ENCODE measurements at regions not wholly inside any gene's neighbourhood (a gene's known extent, or its start where the extent isn't known, plus 50 kb on each side); places are given as distances from the start of the nearest gene placed in this dataset.

DNA sequence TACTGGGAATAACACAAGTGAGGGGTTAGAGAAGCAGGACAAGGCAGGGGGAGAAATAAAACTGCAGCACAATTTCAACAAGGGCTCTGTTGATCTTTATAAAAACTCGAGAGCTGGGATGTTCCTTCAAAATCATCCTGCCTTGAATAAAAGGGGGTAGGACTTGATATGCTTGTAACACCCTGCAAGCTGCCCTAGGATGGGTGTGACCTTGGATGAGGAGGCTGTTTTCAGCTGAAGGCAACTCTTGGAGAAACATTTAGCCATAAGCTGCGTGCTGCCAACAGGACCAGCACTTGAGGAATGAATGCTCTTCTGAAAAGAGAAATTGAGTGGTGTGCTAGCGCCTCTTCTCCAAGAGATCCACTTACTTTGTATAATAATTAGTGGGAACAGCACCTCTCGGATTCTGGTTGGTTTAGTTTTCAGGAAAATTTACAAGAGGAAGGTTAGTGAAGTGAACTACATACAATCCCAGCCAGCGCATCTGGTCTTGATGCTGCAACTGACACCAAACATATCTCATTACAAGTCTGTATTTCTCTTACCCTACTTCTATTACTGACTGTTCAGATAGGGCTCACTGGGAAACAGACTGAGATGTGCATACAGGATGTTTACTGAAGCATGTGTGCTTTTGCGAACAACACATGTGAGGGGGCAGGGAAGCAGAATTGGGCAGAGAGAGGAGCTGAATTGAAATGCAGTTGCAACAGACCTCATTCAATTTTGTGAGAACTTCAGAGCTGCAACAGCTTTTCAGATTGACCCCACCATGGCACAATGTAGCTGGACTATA is 643.0 kb upstream of the GOLIM4 start:
- Mint-ChIP-seq H3K9me3 (ENCODE audit: low read depth) (peaks cover 18% of the 10 kb centered on the region), H3K36me3 (ENCODE audit: low read depth) (peaks cover 8% of the 10 kb centered on the region), H3K27ac (ENCODE audit: unreplicated experiment) (no peak overlapping the region), H3K27me3 (ENCODE audit: low read depth) (no peaks in the 10 kb centered on the region), H3K4me1 (ENCODE audit: low read depth) (no peaks in the 10 kb centered on the region), H3K4me3 (ENCODE audit: unreplicated experiment) (no peak overlapping the region)
- no peak for DNase-seq (ENCODE audit: low spot score)
- TF ChIP-seq, protein P1, sequence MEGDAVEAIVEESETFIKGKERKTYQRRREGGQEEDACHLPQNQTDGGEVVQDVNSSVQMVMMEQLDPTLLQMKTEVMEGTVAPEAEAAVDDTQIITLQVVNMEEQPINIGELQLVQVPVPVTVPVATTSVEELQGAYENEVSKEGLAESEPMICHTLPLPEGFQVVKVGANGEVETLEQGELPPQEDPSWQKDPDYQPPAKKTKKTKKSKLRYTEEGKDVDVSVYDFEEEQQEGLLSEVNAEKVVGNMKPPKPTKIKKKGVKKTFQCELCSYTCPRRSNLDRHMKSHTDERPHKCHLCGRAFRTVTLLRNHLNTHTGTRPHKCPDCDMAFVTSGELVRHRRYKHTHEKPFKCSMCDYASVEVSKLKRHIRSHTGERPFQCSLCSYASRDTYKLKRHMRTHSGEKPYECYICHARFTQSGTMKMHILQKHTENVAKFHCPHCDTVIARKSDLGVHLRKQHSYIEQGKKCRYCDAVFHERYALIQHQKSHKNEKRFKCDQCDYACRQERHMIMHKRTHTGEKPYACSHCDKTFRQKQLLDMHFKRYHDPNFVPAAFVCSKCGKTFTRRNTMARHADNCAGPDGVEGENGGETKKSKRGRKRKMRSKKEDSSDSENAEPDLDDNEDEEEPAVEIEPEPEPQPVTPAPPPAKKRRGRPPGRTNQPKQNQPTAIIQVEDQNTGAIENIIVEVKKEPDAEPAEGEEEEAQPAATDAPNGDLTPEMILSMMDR (IDR thresholded peaks at IDR 0.05), result no peak

DNA sequence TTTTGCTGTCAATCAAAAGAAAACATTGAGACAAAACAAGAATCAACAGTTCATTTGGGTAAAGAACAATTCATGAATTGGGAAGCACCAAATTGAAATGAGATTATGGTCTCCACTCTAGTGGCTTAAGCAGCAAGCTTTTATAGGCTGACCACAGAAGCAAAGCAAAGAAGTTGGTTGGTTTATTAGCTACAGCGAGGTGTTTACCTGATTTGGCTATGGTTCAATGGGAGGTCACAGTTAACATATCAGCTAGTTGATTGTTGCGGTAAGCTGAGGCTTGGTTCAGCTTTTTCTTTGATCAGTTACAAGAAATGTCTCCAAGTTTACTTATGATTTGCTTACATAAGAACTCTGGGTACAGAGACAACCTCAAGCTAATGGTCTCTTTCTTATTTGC is 640.5 kb upstream of the GOLIM4 start:
- peaks cover 17% of the 10 kb centered on the region for H3K9me3 Mint-ChIP-seq (ENCODE audit: low read depth)
- H3K4me1 Mint-ChIP-seq (ENCODE audit: low read depth), result no peaks in the 10 kb centered on the region
- no peaks in the 10 kb centered on the region for H3K27me3 Mint-ChIP-seq (ENCODE audit: low read depth)
- no peak for DNase-seq (ENCODE audit: low spot score)
- H3K27ac Mint-ChIP-seq (ENCODE audit: unreplicated experiment), result no peak overlapping the region
- peaks cover 10% of the 10 kb centered on the region for H3K36me3 Mint-ChIP-seq (ENCODE audit: low read depth)
- TF ChIP-seq, protein P1 (IDR thresholded peaks at IDR 0.05), result no peak
- no peak overlapping the region for H3K4me3 Mint-ChIP-seq (ENCODE audit: unreplicated experiment)

DNA sequence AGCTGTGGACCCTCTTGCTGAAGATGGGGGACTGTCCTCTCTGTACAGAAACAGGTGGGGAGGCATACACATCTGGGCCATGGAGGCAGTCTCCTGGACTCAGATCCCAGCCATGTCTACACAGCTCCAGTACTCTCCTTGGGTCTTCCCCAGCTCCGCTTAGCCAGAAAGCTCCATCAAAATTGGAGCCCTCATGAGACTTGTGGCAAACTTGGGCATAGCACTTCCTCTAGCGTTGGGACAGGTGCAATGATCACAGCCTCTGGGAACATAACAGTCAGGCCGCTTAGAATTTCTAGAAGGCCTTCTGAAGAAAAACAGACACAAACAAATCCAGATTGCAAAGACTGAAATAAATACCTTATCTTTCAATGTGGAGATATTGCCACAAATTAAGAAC is 634.3 kb upstream of the GOLIM4 start:
- TF ChIP-seq, protein P1 (IDR thresholded peaks at IDR 0.05), result no peak

DNA sequence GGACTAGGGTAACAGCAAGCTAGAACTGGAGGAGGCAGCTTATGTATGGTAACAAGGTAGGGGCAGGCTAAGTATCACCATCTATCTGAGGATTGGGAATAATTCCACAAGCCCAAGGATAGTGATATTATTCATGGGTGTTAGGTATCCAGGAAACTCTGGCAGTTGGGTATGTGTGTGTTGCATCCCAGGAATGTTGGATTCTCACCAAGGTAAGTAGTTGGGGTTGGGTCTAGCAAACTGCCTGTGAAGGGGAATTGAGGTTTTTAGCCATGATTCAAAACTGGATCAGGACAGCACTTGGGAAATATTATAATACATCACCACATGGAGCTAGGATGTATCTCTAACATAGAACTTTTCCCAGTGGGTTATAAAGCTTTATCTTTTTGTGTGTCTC is 626.4 kb upstream of the GOLIM4 start:
- no peak for DNase-seq (ENCODE audit: low spot score)
- Mint-ChIP-seq H3K9me3 (ENCODE audit: low read depth) (peaks cover 14% of the 10 kb centered on the region), H3K27ac (ENCODE audit: unreplicated experiment) (no peak overlapping the region), H3K4me1 (ENCODE audit: low read depth) (peaks cover 46% of the 10 kb centered on the region), H3K27me3 (ENCODE audit: low read depth) (no peaks in the 10 kb centered on the region), H3K4me3 (ENCODE audit: unreplicated experiment) (no peak overlapping the region), H3K36me3 (ENCODE audit: low read depth) (no peaks in the 10 kb centered on the region)
- TF ChIP-seq, protein P1 (IDR thresholded peaks at IDR 0.05), result no peak

More for the DNA sequence above, 634.3 kb upstream of the GOLIM4 start:
- H3K27ac Mint-ChIP-seq (ENCODE audit: unreplicated experiment), result no peak overlapping the region
- peaks cover 22% of the 10 kb centered on the region for H3K9me3 Mint-ChIP-seq (ENCODE audit: low read depth)
- peaks cover 21% of the 10 kb centered on the region for H3K4me1 Mint-ChIP-seq (ENCODE audit: low read depth)
- peaks cover 10% of the 10 kb centered on the region for H3K36me3 Mint-ChIP-seq (ENCODE audit: low read depth)
- no peak overlapping the region for H3K4me3 Mint-ChIP-seq (ENCODE audit: unreplicated experiment)
- H3K27me3 Mint-ChIP-seq (ENCODE audit: low read depth), result no peaks in the 10 kb centered on the region
- no peak for DNase-seq (ENCODE audit: low spot score)

DNA sequence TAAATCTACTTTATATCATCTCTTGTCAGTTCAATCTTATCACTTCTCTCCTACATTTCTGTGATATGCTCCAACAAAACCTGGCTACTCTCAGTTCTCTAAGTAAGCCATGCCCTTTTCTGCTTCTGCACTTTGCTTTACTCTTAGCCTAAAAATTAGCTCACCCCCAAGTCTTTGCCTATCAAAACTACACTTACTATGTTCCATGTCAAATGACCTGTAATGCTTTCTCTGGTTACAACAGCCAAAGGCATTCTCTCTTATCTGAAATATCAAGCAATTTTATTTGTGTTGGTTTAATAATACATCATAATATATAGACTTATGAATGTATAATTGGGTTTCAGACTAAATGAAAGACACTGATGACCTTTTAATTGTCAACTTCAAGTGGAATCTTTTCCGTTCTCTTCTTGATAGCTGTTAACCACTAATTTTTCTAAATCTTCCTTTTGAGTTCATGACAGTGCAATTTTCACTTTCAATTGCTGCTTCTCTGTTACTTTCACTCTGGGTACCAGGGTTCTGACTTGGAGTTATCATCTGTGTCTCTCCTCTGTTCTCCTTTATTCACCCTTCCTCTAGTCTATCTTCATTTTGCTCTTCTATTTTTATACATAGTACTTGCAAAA is 619.0 kb upstream of the GOLIM4 start:
- no peak for DNase-seq (ENCODE audit: low spot score)
- Mint-ChIP-seq H3K27ac (ENCODE audit: unreplicated experiment) (no peak overlapping the region), H3K4me3 (ENCODE audit: unreplicated experiment) (no peak overlapping the region), H3K9me3 (ENCODE audit: low read depth) (no peaks in the 10 kb centered on the region), H3K4me1 (ENCODE audit: low read depth) (peaks cover 4% of the 10 kb centered on the region), H3K27me3 (ENCODE audit: low read depth) (no peaks in the 10 kb centered on the region), H3K36me3 (ENCODE audit: low read depth) (no peaks in the 10 kb centered on the region)
- TF ChIP-seq, protein P1 (IDR thresholded peaks at IDR 0.05), result no peak
